Esophagus muscularis mucosa (tissue), 4 donors: ENCODE measurements at regions not wholly inside any gene's neighbourhood (a gene's known extent, or its start where the extent isn't known, plus 50 kb on each side); places are given as distances from the start of the nearest gene placed in this dataset.

ENCODE experiments used
- EP300 ChIP-seq: sonication (generic); formaldehyde crosslinking; IDR thresholded peaks from one replicate; pipeline ENCODE4 v1.6.1; 2017; ENCODE audit warnings: antibody characterized with exemption
- POLR2A ChIP-seq: fragments of 450-650 bp; IDR thresholded peaks from one replicate; pipeline ENCODE4 v1.6.1; 2017; ENCODE audit warnings: antibody characterized with exemption, moderate library complexity, mild to moderate bottlenecking, low read depth
- POLR2AphosphoS5 ChIP-seq, 2 donors: sonication (generic); formaldehyde crosslinking; IDR thresholded peaks; one replicate each; pipeline ENCODE4 v1.6.1; 2017; ENCODE audit warnings: antibody characterized with exemption in 2 of 2
- TF ChIP-seq, protein P1 (sequence below), 3 experiments: fragments of 200-600 bp in 2 of 3; fragments of 450-650 bp in 1 of 3; sonication (generic) in 2 of 3; IDR thresholded peaks; one replicate each; pipeline ENCODE4 v1.5.1; 2017 to 2019; ENCODE audit warnings: antibody characterized with exemption in 3 of 3, mild to moderate bottlenecking in 2 of 3, moderate library complexity in 1 of 3

DNA sequence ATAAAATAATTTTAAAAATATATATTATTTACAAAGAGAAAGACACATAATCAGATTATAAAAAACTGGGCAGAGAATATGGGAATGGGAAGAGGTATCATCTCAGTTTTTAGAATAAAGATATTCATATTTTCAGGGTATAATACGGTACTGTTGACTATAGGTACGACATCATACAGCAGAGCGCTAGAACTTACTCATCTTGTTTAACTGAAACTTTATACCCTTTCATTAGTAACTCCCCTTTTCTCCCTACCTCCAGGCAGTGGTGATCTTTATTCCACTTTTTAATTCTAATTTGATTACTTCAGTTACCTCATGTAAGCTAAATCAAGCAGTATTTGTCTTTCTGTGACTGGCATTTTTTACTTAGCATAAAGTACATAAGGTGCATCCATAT lies 742.1 kb downstream of the MTRR start:
- TF ChIP-seq, protein P1, sequence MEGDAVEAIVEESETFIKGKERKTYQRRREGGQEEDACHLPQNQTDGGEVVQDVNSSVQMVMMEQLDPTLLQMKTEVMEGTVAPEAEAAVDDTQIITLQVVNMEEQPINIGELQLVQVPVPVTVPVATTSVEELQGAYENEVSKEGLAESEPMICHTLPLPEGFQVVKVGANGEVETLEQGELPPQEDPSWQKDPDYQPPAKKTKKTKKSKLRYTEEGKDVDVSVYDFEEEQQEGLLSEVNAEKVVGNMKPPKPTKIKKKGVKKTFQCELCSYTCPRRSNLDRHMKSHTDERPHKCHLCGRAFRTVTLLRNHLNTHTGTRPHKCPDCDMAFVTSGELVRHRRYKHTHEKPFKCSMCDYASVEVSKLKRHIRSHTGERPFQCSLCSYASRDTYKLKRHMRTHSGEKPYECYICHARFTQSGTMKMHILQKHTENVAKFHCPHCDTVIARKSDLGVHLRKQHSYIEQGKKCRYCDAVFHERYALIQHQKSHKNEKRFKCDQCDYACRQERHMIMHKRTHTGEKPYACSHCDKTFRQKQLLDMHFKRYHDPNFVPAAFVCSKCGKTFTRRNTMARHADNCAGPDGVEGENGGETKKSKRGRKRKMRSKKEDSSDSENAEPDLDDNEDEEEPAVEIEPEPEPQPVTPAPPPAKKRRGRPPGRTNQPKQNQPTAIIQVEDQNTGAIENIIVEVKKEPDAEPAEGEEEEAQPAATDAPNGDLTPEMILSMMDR (IDR thresholded peaks at IDR 0.05): no peak
- TF ChIP-seq POLR2AphosphoS5 (IDR thresholded peaks at IDR 0.05): no peak
- no peak for TF ChIP-seq POLR2A
- no peak for TF ChIP-seq EP300
